Ovary (tissue), 7 donors: ENCODE measurements at regions not wholly inside any gene's neighbourhood (a gene's known extent, or its start where the extent isn't known, plus 50 kb on each side); places are given as distances from the start of the nearest gene placed in this dataset.

Experiments
- DNase-seq, 5 donors: peaks; one replicate each; pipeline ENCODE4 v3.0.0-alpha.2; 2019 to 2020
- H3K27ac ChIP-seq, 2 donors: fragments of 200-600 bp; one replicate each; pipeline versions ENCODE4 v1.5.1 to v1.8.0; 2019 to 2022
- H3K27me3 ChIP-seq: fragments of 200-600 bp; one replicate; pipeline ENCODE4 v1.8.0; 2022
- H3K36me3 ChIP-seq: fragments of 200-600 bp; sonication (generic); one replicate; pipeline ENCODE4 v1.5.1; 2019
- H3K4me1 ChIP-seq: one replicate; pipeline ENCODE4 v1.8.1; 2013; ENCODE audit warnings: mild to moderate bottlenecking, moderate library complexity; ENCODE audit not compliant: insufficient read depth
- H3K4me3 ChIP-seq: fragments of 200-600 bp; sonication (generic); one replicate; pipeline ENCODE4 v1.5.1; 2017
- H3K9me3 ChIP-seq, 2 donors: fragments of 200-600 bp in 1 of 2; sonication (generic) in 1 of 2; one replicate each; pipeline versions ENCODE4 v1.5.1 to v1.8.1; 2013 to 2019; ENCODE audit warnings: mild to moderate bottlenecking in 1 of 2, moderate library complexity in 1 of 2
- CTCF ChIP-seq, 3 donors: fragments of 450-650 bp in 2 of 3; fragments of 200-600 bp in 1 of 3; IDR thresholded peaks; one replicate each; pipeline versions ENCODE4 v1.5.1 to v1.8.0; 2016 to 2022; ENCODE audit warnings: antibody characterized with exemption in 3 of 3, mild to moderate bottlenecking in 1 of 3
- EP300 ChIP-seq: sonication (generic); formaldehyde crosslinking; IDR thresholded peaks from one replicate; pipeline ENCODE4 v1.6.1; 2017; ENCODE audit warnings: antibody characterized with exemption
- POLR2A ChIP-seq: fragments of 450-650 bp; IDR thresholded peaks from one replicate; pipeline ENCODE4 v1.6.1; 2017; ENCODE audit warnings: antibody characterized with exemption, mild to moderate bottlenecking, moderate library complexity
- WGBS, 3 donors: extraction: QIAGEN DNeasy Blood & Tissue Kit in 1 of 3; methylation state at CpG; one replicate each; pipeline versions ENCODE4 v1.1.5 to v1.1.7; 2013 to 2017; 5-methylcytosine and 5-hydroxymethylcytosine counted together
- intact Hi-C, 4 donors: fragments of 100-400 bp; cut with DNase I; formaldehyde crosslinking; loops; one replicate each; pipeline versions ENCODE4 v1.11.0 to v1.15.1; 2022 to 2023
- donor health status: DM: no; HTN: no; CAD: no; lungs with moderate emphysema.
- donor health status: DM: no; HTN: no; CAD: no.
- donor health status: Bipolar disorder and iron deficiency.
- donor health status: DM: no; HTN: no; CAD: no.
- donor health status: DM: yes; HTN: yes; CAD: no.

- H3K27ac ChIP-seq: no peak overlapping the region
- no peaks in the 10 kb centered on the region for H3K9me3 ChIP-seq
- intact Hi-C loops: no loop called here
- H3K27me3 ChIP-seq: no peaks in the 10 kb centered on the region
- no peak for DNase-seq
- no peaks in the 10 kb centered on the region for H3K36me3 ChIP-seq
- WGBS, 3 donors: 31 to 46% (median 38%) methylated on average over 3 of the region's 3 CpGs
- TF ChIP-seq EP300 (no peak), POLR2A (no peak), CTCF (IDR thresholded peaks at IDR 0.05) (no peak)
- H3K4me3 ChIP-seq: no peak overlapping the region
- no peaks in the 10 kb centered on the region for H3K4me1 ChIP-seq
Observed at GRCh38 chr3:492586-493316, 296.2 kb downstream of the CHL1 start.

- Histone ChIP-seq H3K27me3 (no peaks in the 10 kb centered on the region), H3K9me3 (no peaks in the 10 kb centered on the region), H3K4me3 (no peak overlapping the region), H3K36me3 (no peaks in the 10 kb centered on the region), H3K27ac (no peak overlapping the region), H3K4me1 (no peaks in the 10 kb centered on the region)
- no peak for TF ChIP-seq EP300
- TF ChIP-seq CTCF (IDR thresholded peaks at IDR 0.05): no peak
- TF ChIP-seq POLR2A: no peak
- 83 to 91% (median 86%) methylated on average over 4 of the region's 4 CpGs for WGBS, 3 donors
- DNase-seq: no peak
- intact Hi-C loops: no loop called here
Observed at GRCh38 chr3:494190-494589, 297.6 kb downstream of the CHL1 start.

GRCh38 chr3:498487-498886, 301.9 kb downstream of the CHL1 start:
- H3K27me3 ChIP-seq: no peaks in the 10 kb centered on the region
- H3K27ac ChIP-seq: no peak overlapping the region
- DNase-seq: no peak
- H3K4me1 ChIP-seq: no peaks in the 10 kb centered on the region
- no peak overlapping the region for H3K4me3 ChIP-seq
- no peaks in the 10 kb centered on the region for H3K36me3 ChIP-seq
- no peaks in the 10 kb centered on the region for H3K9me3 ChIP-seq
- TF ChIP-seq CTCF (IDR thresholded peaks at IDR 0.05): no peak
- no peak for TF ChIP-seq POLR2A
- TF ChIP-seq EP300: no peak
- intact Hi-C loops: no loop called here

GRCh38 chr3:499001-499761, 302.6 kb downstream of the CHL1 start:
- H3K4me3 ChIP-seq: no peak overlapping the region
- H3K27ac ChIP-seq: no peak overlapping the region
- H3K36me3 ChIP-seq: no peaks in the 10 kb centered on the region
- H3K9me3 ChIP-seq: no peaks in the 10 kb centered on the region
- TF ChIP-seq POLR2A (no peak), CTCF (IDR thresholded peaks at IDR 0.05) (no peak), EP300 (no peak)
- H3K27me3 ChIP-seq: no peaks in the 10 kb centered on the region
- H3K4me1 ChIP-seq: no peaks in the 10 kb centered on the region
- DNase-seq: no peak
- intact Hi-C loops: no loop called here
- 88 to 91% (median 91%) methylated on average over 11 of the region's 11 CpGs for WGBS, 3 donors
